Body of pancreas (tissue), 4 donors: ENCODE measurements at regions not wholly inside any gene's neighbourhood (a gene's known extent, or its start where the extent isn't known, plus 50 kb on each side); places are given as distances from the start of the nearest gene placed in this dataset.

Source experiments
- CTCF ChIP-seq, 7 experiments: fragments of 450-650 bp in 4 of 7; fragments of 200-600 bp in 3 of 7; sonication (generic) in 3 of 7; IDR thresholded peaks; one replicate each; pipeline ENCODE4 v1.5.1; 2016 to 2019; ENCODE audit warnings: antibody characterized with exemption in 7 of 7
- POLR2A ChIP-seq, 3 donors: fragments of 450-650 bp; IDR thresholded peaks; one replicate each; pipeline ENCODE4 v1.6.1; 2016; ENCODE audit warnings: antibody characterized with exemption in 3 of 3, mild to moderate bottlenecking in 2 of 3

GRCh38 chr10:8280946-8281345, 226.5 kb downstream of the GATA3 start:
- TF ChIP-seq CTCF (IDR thresholded peaks at IDR 0.05) (no peak), POLR2A (IDR thresholded peaks at IDR 0.05) (no peak)
